Fibroblast of mammary gland (primary cell): ENCODE measurements at regions not wholly inside any gene's neighbourhood (a gene's known extent, or its start where the extent isn't known, plus 50 kb on each side); places are given as distances from the start of the nearest gene placed in this dataset.

ENCODE experiments used
- DNase-seq: peaks from one replicate; pipeline ENCODE4 v3.0.0-alpha.2; 2010; ENCODE audit warnings: low read depth
- H3K4me3 ChIP-seq: 2 replicates; pipeline ENCODE4 v1.5.1; 2011; ENCODE audit warnings: low read depth, mild to moderate bottlenecking, low read length, moderate library complexity; ENCODE audit not compliant: control insufficient read depth
- CTCF ChIP-seq: conservative IDR thresholded peaks from 2 replicates; pipeline ENCODE4 v1.5.1; 2011; ENCODE audit warnings: low read depth, low read length, inconsistent platforms; ENCODE audit not compliant: control insufficient read depth, insufficient read depth

- no peak for TF ChIP-seq CTCF
- DNase-seq, result no peak
- H3K4me3 ChIP-seq, result no peak overlapping the region
Measured at GRCh38 chr7:109986701-109987100, 1104.2 kb upstream of the LRRN3 start.

- no peak overlapping the region for H3K4me3 ChIP-seq
- no peak for TF ChIP-seq CTCF
- DNase-seq, result no peak
Measured at GRCh38 chr7:109996411-109996810, 1094.5 kb upstream of the LRRN3 start.

DNA sequence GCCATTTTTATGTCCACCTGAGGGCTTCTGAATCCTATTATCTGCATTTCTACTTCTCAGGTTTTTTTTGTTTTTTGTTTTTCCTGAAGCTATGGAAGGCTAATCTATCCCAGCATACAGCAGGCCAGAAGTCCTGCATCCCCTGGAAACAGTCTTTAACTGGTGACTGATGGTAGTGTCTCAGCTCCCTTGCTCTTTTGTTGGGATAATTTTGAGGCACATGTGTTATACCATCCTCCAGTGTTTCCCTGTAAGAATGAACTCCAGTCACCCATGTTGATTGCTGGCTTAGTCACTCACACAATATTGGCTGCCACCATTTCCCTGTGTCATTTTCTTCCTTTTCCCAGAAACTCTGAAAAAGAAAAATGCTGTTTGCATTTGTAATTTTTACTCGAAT, 1094.0 kb upstream of the LRRN3 start:
- TF ChIP-seq CTCF, result no peak
- no peak for DNase-seq
- H3K4me3 ChIP-seq, result no peak overlapping the region

- no peak for DNase-seq
- H3K4me3 ChIP-seq, result no peak overlapping the region
- TF ChIP-seq CTCF, result no peak
Measured at GRCh38 chr7:109997837-109998236, 1093.1 kb upstream of the LRRN3 start.

DNA sequence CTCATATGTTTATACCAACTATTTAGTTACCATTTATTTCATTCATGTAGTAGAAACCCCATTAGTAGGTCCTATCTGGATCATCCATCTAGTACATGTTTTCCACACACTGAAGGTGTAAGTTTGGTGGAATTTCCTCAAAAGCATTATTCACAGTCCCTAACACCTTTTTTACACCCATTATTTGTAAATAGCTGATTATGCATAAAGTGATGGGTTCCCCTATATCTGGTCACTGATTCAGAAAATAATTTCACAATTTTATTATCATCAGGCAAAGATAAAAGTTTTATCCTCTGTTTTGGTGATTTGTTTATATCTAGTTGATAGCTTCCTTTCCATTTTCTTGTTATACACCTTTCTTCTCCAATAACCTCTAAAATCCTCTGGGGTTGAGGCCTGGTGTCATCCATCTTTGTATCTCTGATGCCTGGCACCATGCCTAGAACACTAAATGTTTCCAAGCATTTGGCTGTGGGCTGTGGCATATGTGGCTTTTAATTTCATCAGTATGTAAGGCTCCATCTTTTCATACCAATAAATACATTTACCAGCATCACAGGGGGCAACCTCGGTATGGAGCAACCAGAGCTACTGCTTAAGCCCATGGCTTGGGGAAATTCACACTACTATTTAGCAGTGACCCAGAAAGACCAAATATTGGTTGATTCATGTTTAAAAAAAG, 1089.5 kb upstream of the LRRN3 start:
- no peak for DNase-seq
- no peak for TF ChIP-seq CTCF

DNA sequence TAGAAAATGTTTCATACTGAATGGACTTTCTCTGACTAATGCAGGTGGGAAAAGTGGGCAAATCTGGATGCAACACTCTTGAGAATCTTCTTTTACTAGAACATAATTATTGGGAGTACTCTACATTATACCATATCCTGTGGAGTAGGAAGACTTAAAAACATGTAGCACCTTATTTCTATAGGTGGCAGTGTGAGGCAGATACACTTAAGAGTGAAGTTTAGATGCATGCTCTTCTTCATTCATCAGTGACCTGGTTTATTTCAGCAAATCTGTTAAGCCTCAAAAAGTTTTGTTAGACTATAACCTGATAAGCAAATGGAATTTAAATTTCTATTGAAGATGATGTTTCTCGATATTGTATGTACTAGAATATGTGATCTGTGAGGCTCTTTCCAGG, 1087.1 kb upstream of the LRRN3 start:
- no peak overlapping the region for H3K4me3 ChIP-seq
- no peak for DNase-seq
- no peak for TF ChIP-seq CTCF

More for the DNA sequence above, 1089.5 kb upstream of the LRRN3 start:
- no peak overlapping the region for H3K4me3 ChIP-seq
